ENCODE measurements at regions not wholly inside any gene's neighbourhood (a gene's known extent, or its start where the extent isn't known, plus 50 kb on each side); places are given as distances from the start of the nearest gene placed in this dataset.

- intact Hi-C loops (cut with DNase I): no loop called here
- no peak for DNase-seq
- no peak for FAIRE-seq
These were observed 191.5 kb downstream of the KLHL28 start for GRCh38 chr14:44770201-44770600.

GRCh38 chr14:44768935-44769334, 192.8 kb downstream of the KLHL28 start:
- Histone ChIP-seq H3K9me3 (ENCODE audit: control insufficient read depth in 2 of 3, insufficient read depth in 1 of 3, low read length in 3 of 3) (no peaks in the 10 kb centered on the region), H3K27ac (ENCODE audit: low read depth in 2 of 2, low read length in 2 of 2) (no peak overlapping the region), H3K4me3 (ENCODE audit: low read length in 3 of 3) (no peak overlapping the region), H3K36me3 (ENCODE audit: control insufficient read depth in 2 of 3, insufficient read depth in 3 of 3, low read length in 3 of 3) (no peaks in the 10 kb centered on the region), H3K9ac (ENCODE audit: low read length in 3 of 3) (no peak overlapping the region), H3K4me1 (ENCODE audit: control insufficient read depth in 2 of 3, insufficient read depth in 2 of 3, low read depth in 1 of 3, low read length in 3 of 3) (no peaks in the 10 kb centered on the region), H3K27me3 (ENCODE audit: control insufficient read depth, insufficient read depth, low read length) (no peaks in the 10 kb centered on the region)
- DNase-seq (no peak), FAIRE-seq (no peak)
- no peak for TF ChIP-seq CTCF (IDR thresholded peaks at IDR 0.05; ENCODE audit: borderline replicate concordance, extremely low read depth, insufficient read depth)
- intact Hi-C loops (cut with DNase I): no loop called here

More at GRCh38 chr14:44770201-44770600, 191.5 kb downstream of the KLHL28 start:
- Histone ChIP-seq H3K4me3 (ENCODE audit: low read length in 3 of 3) (no peak overlapping the region), H3K9me3 (ENCODE audit: control insufficient read depth in 2 of 3, insufficient read depth in 1 of 3, low read length in 3 of 3) (no peaks in the 10 kb centered on the region), H3K36me3 (ENCODE audit: control insufficient read depth in 2 of 3, insufficient read depth in 3 of 3, low read length in 3 of 3) (no peaks in the 10 kb centered on the region), H3K9ac (ENCODE audit: low read length in 3 of 3) (no peak overlapping the region), H3K27ac (ENCODE audit: low read depth in 2 of 2, low read length in 2 of 2) (no peak overlapping the region), H3K4me1 (ENCODE audit: control insufficient read depth in 2 of 3, insufficient read depth in 2 of 3, low read depth in 1 of 3, low read length in 3 of 3) (no peaks in the 10 kb centered on the region), H3K27me3 (ENCODE audit: control insufficient read depth, insufficient read depth, low read length) (no peaks in the 10 kb centered on the region)
- TF ChIP-seq CTCF (IDR thresholded peaks at IDR 0.05; ENCODE audit: borderline replicate concordance, extremely low read depth, insufficient read depth): no peak

GRCh38 chr14:44767646-44768173, 194.0 kb downstream of the KLHL28 start:
- intact Hi-C loops (cut with DNase I): no loop called here

More at GRCh38 chr14:44767646-44768173, 194.0 kb downstream of the KLHL28 start:
- Histone ChIP-seq H3K9ac (ENCODE audit: low read length in 3 of 3) (no peak overlapping the region), H3K4me3 (ENCODE audit: low read length in 3 of 3) (no peak overlapping the region), H3K27ac (ENCODE audit: low read depth in 2 of 2, low read length in 2 of 2) (no peak overlapping the region), H3K9me3 (ENCODE audit: control insufficient read depth in 2 of 3, insufficient read depth in 1 of 3, low read length in 3 of 3) (peaks cover 0 to 2% (median 0%) of the 10 kb centered on the region in 3 donors), H3K27me3 (ENCODE audit: control insufficient read depth, insufficient read depth, low read length) (no peaks in the 10 kb centered on the region), H3K4me1 (ENCODE audit: control insufficient read depth in 2 of 3, insufficient read depth in 2 of 3, low read depth in 1 of 3, low read length in 3 of 3) (no peaks in the 10 kb centered on the region), H3K36me3 (ENCODE audit: control insufficient read depth in 2 of 3, insufficient read depth in 3 of 3, low read length in 3 of 3) (no peaks in the 10 kb centered on the region)
- TF ChIP-seq CTCF (IDR thresholded peaks at IDR 0.05; ENCODE audit: borderline replicate concordance, extremely low read depth, insufficient read depth): no peak
- no peak for DNase-seq
- no peak for FAIRE-seq
